H1 (cell line): ENCODE measurements at regions not wholly inside any gene's neighbourhood (a gene's known extent, or its start where the extent isn't known, plus 50 kb on each side); places are given as distances from the start of the nearest gene placed in this dataset.

ENCODE experiments used
- CTCF ChIA-PET: fragments of 300-600 bp; sonication (Branson Sonifier 250); formaldehyde crosslinking; loops from one replicate; lab custom pipeline; 2021; ENCODE audit not compliant: partially characterized antibody; lab: Charles Lee
- POLR2A ChIA-PET: fragments of 300-600 bp; sonication (Branson Sonifier 250); formaldehyde crosslinking; loops from one replicate; lab custom pipeline; 2021; ENCODE audit warnings: inconsistent platforms; ENCODE audit not compliant: partially characterized antibody; lab: Charles Lee
- DNase-seq, 2 experiments: peaks; one replicate each; pipeline versions ENCODE4 v3.0.0 to v3.0.0-alpha.2; 2010 to 2022; ENCODE audit warnings: low spot score in 2 of 2, low read depth in 1 of 2, mixed read lengths in 1 of 2
- FAIRE-seq: peaks from 2 replicates; lab custom pipeline; 2011; peaks lifted over from hg19 to GRCh38; lab: Jason Lieb, UNC
- H2AFZ ChIP-seq: 2 replicates; pipeline ENCODE4 v1.8.1; 2012; ENCODE audit warnings: low read length, inconsistent platforms
- H2AK5ac ChIP-seq: 2 replicates; pipeline ENCODE4 v1.6.1; 2013; ENCODE audit warnings: low read depth, low read length
- H2BK120ac ChIP-seq: replicated peaks from 2 replicates; pipeline ENCODE3; 2013; ENCODE audit warnings: low read depth, low read length, inconsistent platforms
- H2BK12ac ChIP-seq: 2 replicates; pipeline ENCODE4 v1.6.1; 2013; ENCODE audit warnings: low read depth, low read length
- H2BK15ac ChIP-seq: 2 replicates; pipeline ENCODE4 v1.6.1; 2013; ENCODE audit warnings: low read length
- H2BK20ac ChIP-seq: 2 replicates; pipeline ENCODE4 v1.6.1; 2013; ENCODE audit warnings: low read length
- H2BK5ac ChIP-seq: 2 replicates; pipeline ENCODE4 v1.6.1; 2013; ENCODE audit warnings: low read depth, low read length
- H3K14ac ChIP-seq: 2 replicates; pipeline ENCODE4 v1.6.1; 2013; ENCODE audit warnings: inconsistent platforms; ENCODE audit not compliant: insufficient read length
- H3K18ac ChIP-seq: 2 replicates; pipeline ENCODE4 v1.6.1; 2013; ENCODE audit warnings: low read length; ENCODE audit errors: extremely low read depth
- H3K23ac ChIP-seq: 2 replicates; pipeline ENCODE4 v1.6.1; 2013; ENCODE audit warnings: inconsistent platforms; ENCODE audit not compliant: insufficient read length
- H3K23me2 ChIP-seq: 2 replicates; pipeline ENCODE4 v1.6.1; 2013; ENCODE audit warnings: low read depth, low read length
- H3K27ac ChIP-seq: 2 replicates; pipeline ENCODE4 v1.6.1; 2011; ENCODE audit warnings: low read depth, low read length, inconsistent platforms
- H3K27me3 ChIP-seq, 4 experiments: replicated peaks in 1 of 4; 1 replicate in 1 of 4; 2 replicates in 3 of 4; pipeline versions ENCODE4 v1.6.1 to v1.8.1; 2011 to 2013; ENCODE audit warnings: low read length in 3 of 4, mild to moderate bottlenecking in 3 of 4, inconsistent platforms in 2 of 4, mixed read lengths in 2 of 4, moderate library complexity in 1 of 4; ENCODE audit not compliant: control insufficient read depth in 3 of 4, insufficient read depth in 3 of 4; ENCODE audit errors: extremely low read depth in 1 of 4
- H3K36me3 ChIP-seq, 4 experiments: 2 replicates each; pipeline versions ENCODE4 v1.6.1 to v1.8.1; 2011 to 2013; ENCODE audit warnings: mild to moderate bottlenecking in 4 of 4, low read length in 3 of 4, moderate library complexity in 2 of 4, control low read depth in 1 of 4, inconsistent platforms in 1 of 4; ENCODE audit not compliant: insufficient read depth in 4 of 4, control insufficient read depth in 2 of 4
- H3K4ac ChIP-seq: replicated peaks from 2 replicates; pipeline ENCODE3; 2013; ENCODE audit warnings: low read length, low read depth, mixed read lengths, inconsistent platforms; ENCODE audit not compliant: insufficient read length
- H3K4me1 ChIP-seq, 4 experiments: replicated peaks in 1 of 4; 1 replicate in 1 of 4; 2 replicates in 3 of 4; pipeline versions ENCODE4 v1.6.1 to v1.8.1; 2011 to 2013; ENCODE audit warnings: low read length in 3 of 4, inconsistent platforms in 2 of 4, mixed read lengths in 1 of 4; ENCODE audit not compliant: insufficient read depth in 4 of 4, control insufficient read depth in 3 of 4
- H3K4me2 ChIP-seq, 2 experiments: 2 replicates each; pipeline versions ENCODE4 v1.6.1 to v1.8.1; 2011 to 2013; ENCODE audit warnings: low read depth in 2 of 2, low read length in 2 of 2, control low read depth in 1 of 2, inconsistent platforms in 1 of 2, mild to moderate bottlenecking in 1 of 2; ENCODE audit not compliant: insufficient read depth in 1 of 2
- H3K4me3 ChIP-seq, 4 experiments: fragments of 200-600, 300-600 bp in 1 of 4; sonication (generic), shearing (Covaris generic), sonication (Bioruptor Twin) in 1 of 4; 2 replicates each; pipeline versions ENCODE4 v1.5.1 to v1.8.1; 2011 to 2016; ENCODE audit warnings: low read length in 4 of 4, low read depth in 3 of 4, control low read depth in 2 of 4, inconsistent platforms in 2 of 4, mild to moderate bottlenecking in 2 of 4, mixed read lengths in 1 of 4, moderate library complexity in 1 of 4; ENCODE audit not compliant: insufficient read depth in 2 of 4; ENCODE audit errors: extremely low read depth in 1 of 4
- H3K56ac ChIP-seq: replicated peaks from 2 replicates; pipeline ENCODE3; 2013; ENCODE audit warnings: low read depth, mild to moderate bottlenecking, mixed read lengths, low read length, inconsistent platforms; ENCODE audit not compliant: insufficient read length
- H3K79me1 ChIP-seq: 2 replicates; pipeline ENCODE4 v1.6.1; 2013; ENCODE audit warnings: low read depth, low read length, control low read depth
- H3K79me2 ChIP-seq, 2 experiments: 2 replicates each; pipeline versions ENCODE4 v1.6.1 to v1.8.1; 2012 to 2013; ENCODE audit warnings: low read length in 2 of 2, mild to moderate bottlenecking in 2 of 2, inconsistent platforms in 1 of 2; ENCODE audit not compliant: insufficient read depth in 2 of 2, control insufficient read depth in 1 of 2
- H3K9ac ChIP-seq, 4 experiments: replicated peaks in 1 of 4; 1 replicate in 1 of 4; 2 replicates in 3 of 4; pipeline versions ENCODE4 v1.6.1 to v1.8.1; 2011 to 2013; ENCODE audit warnings: low read depth in 3 of 4, low read length in 3 of 4, control low read depth in 2 of 4, mild to moderate bottlenecking in 2 of 4, moderate library complexity in 2 of 4, inconsistent platforms in 1 of 4; ENCODE audit errors: extremely low read depth in 1 of 4
- H3K9me3 ChIP-seq, 2 experiments: 2 replicates each; pipeline versions ENCODE4 v1.6.1 to v1.8.1; 2012 to 2013; ENCODE audit warnings: mild to moderate bottlenecking in 2 of 2, moderate library complexity in 2 of 2, control low read depth in 1 of 2, inconsistent platforms in 1 of 2, low read depth in 1 of 2, low read length in 1 of 2, mixed read lengths in 1 of 2; ENCODE audit not compliant: insufficient read depth in 2 of 2
- H4K20me1 ChIP-seq, 2 experiments: replicated peaks in 1 of 2; 2 replicates each; pipeline versions ENCODE3 to v1.8.1; 2011 to 2013; ENCODE audit warnings: inconsistent platforms in 2 of 2, low read length in 2 of 2, mild to moderate bottlenecking in 1 of 2; ENCODE audit not compliant: insufficient read depth in 2 of 2, control insufficient read depth in 1 of 2
- H4K5ac ChIP-seq: 2 replicates; pipeline ENCODE4 v1.6.1; 2013; ENCODE audit warnings: low read length, low read depth, mixed read lengths, inconsistent platforms; ENCODE audit not compliant: insufficient read length
- H4K8ac ChIP-seq: 2 replicates; pipeline ENCODE4 v1.8.0; 2013; ENCODE audit warnings: mild to moderate bottlenecking, moderate library complexity, low read length, inconsistent platforms; ENCODE audit not compliant: insufficient read depth; ENCODE audit errors: extremely low read depth
- H4K91ac ChIP-seq: replicated peaks from 2 replicates; pipeline ENCODE3; 2013; ENCODE audit warnings: low read length, mixed read lengths, inconsistent platforms; ENCODE audit not compliant: insufficient read length
- BCL11A ChIP-seq, 2 experiments: IDR thresholded peaks; one replicate each; pipeline ENCODE4 v1.6.1; 2011; ENCODE audit warnings: low read depth in 2 of 2, low read length in 2 of 2, mild to moderate bottlenecking in 2 of 2
- CBX5 ChIP-seq: fragments of 300-800, 300-1000 bp; sonication (generic); IDR thresholded peaks from 2 replicates; pipeline ENCODE4 v1.7.1; 2016; ENCODE audit warnings: antibody characterized with exemption, low read length, low read depth
- CBX8 ChIP-seq: fragments of 300-800, 300-1000 bp; sonication (generic); IDR thresholded peaks from 2 replicates; pipeline ENCODE4 v1.7.1; 2016; ENCODE audit warnings: low read depth, low read length, borderline replicate concordance
- CTBP2 ChIP-seq: IDR thresholded peaks from 2 replicates; pipeline ENCODE4 v1.7.0; 2011; ENCODE audit warnings: borderline replicate concordance, mild to moderate bottlenecking, moderate library complexity, mixed read lengths, low read length; ENCODE audit not compliant: insufficient read depth, insufficient read length
- MAFK ChIP-seq: IDR thresholded peaks from 2 replicates; pipeline ENCODE4 v1.6.1; 2012; ENCODE audit warnings: low read depth, mild to moderate bottlenecking, improper control_type of control experiment, low read length
- PHF8 ChIP-seq: fragments of 200-600 bp; sonication (generic); conservative IDR thresholded peaks from 2 replicates; pipeline ENCODE4 v1.7.1; 2012; ENCODE audit warnings: low read depth, mild to moderate bottlenecking, inconsistent platforms, low read length, moderate library complexity
- SUZ12 ChIP-seq: fragments of 200-600 bp; sonication (generic); IDR thresholded peaks from 2 replicates; pipeline ENCODE4 v1.6.1; 2012; ENCODE audit warnings: mild to moderate bottlenecking, inconsistent platforms, low read length, moderate library complexity, mixed read lengths
- TBP ChIP-seq: IDR thresholded peaks from 2 replicates; pipeline ENCODE4 v1.6.1; 2011; ENCODE audit warnings: low read depth, low read length, improper control_type of control experiment
- TCF12 ChIP-seq: IDR thresholded peaks from 2 replicates; pipeline ENCODE4 v1.6.1; 2011; ENCODE audit warnings: low read depth, mild to moderate bottlenecking, low read length
- WGBS, 2 experiments: shearing (Covaris generic) in 1 of 2; methylation state at CpG; one replicate each; pipeline versions ENCODE4 v1.1.6 to v1.1.7; 2013 to 2015; ENCODE audit warnings: low lambda C conversion rate in 2 of 2, mixed read lengths in 2 of 2, inconsistent platforms in 1 of 2, low coverage in 1 of 2, missing lambda C conversion rate in 1 of 2; ENCODE audit not compliant: insufficient replicate concordance in 2 of 2, insufficient coverage in 1 of 2, insufficient read length in 1 of 2; ENCODE audit errors: extremely low coverage in 1 of 2, missing lambda C conversion rate in 1 of 2; 5-methylcytosine and 5-hydroxymethylcytosine counted together
- TF ChIP-seq, protein P1 (sequence below), 3 experiments: IDR thresholded peaks; 1 replicate in 2 of 3; 2 replicates in 1 of 3; pipeline versions ENCODE4 v1.5.1 to v1.6.1; 2011; ENCODE audit warnings: low read length in 3 of 3, mild to moderate bottlenecking in 3 of 3, inconsistent platforms in 2 of 3, low read depth in 1 of 3, moderate library complexity in 1 of 3; ENCODE audit not compliant: insufficient read depth in 1 of 3; ENCODE audit errors: control extremely low read depth in 1 of 3

DNA sequence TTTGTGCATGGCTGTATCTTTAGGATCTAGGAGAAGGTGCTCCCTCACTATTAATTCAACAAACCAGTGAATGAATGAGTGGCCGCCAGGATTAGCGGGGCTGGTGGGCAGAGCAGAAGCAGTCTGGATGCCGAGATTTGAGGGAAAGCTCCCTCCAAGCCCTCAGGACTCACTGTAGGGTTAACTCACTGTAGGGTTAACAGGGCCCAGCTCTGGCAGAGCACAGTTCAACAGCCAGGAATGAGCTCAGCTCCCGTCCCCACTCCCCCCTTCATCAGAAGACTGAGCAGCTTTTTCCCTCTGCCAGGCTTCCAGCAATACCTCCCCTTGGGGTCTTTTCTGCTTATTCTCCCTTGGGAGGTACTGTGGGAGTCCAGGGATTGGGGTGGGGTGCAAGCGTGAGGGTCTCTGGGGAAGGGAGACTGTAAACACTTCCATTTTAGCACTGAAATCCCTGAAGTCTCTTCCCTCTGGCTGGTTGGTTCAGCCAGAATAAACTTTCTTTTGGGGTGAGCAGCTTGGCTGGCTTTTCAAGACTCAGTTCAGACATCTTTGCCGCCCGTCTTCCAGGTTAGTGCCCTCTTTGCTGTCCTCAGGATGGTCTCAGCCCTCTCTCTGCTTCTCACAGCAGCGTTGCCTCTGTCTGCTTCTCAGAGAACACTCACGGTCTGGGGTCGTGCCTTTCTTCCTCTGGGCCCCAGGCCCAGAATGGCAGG lies 53.7 kb upstream of the WSB1 start:
- no peaks in the 10 kb centered on the region for H3K36me3 ChIP-seq
- no peaks in the 10 kb centered on the region for H4K20me1 ChIP-seq
- no peak overlapping the region for H2BK15ac ChIP-seq
- no peak overlapping the region for H4K8ac ChIP-seq
- H3K79me1 ChIP-seq: no peaks in the 10 kb centered on the region; the same call in 1 of the 2 replicates
- H3K9ac ChIP-seq: no peak overlapping the region
- H3K18ac ChIP-seq: no peak overlapping the region
- WGBS, 2 experiments: 79% methylated on average over 10 of the region's 10 CpGs; no CpG with 5 or more reads in 1 of the 2 experiments
- no peak overlapping the region for H2AFZ ChIP-seq
- peaks cover 0 to 9% (median 2%) of the 10 kb centered on the region in 4 experiments; a peak in 3 of 7 replicates for H3K4me1 ChIP-seq
- no peak overlapping the region for H3K27ac ChIP-seq
- H2BK120ac ChIP-seq: no peak overlapping the region
- no peak overlapping the region for H4K91ac ChIP-seq
- H3K14ac ChIP-seq: no peak overlapping the region
- no peak overlapping the region for H3K4ac ChIP-seq
- H2BK20ac ChIP-seq: no peak overlapping the region
- no peak overlapping the region for H2BK12ac ChIP-seq
- FAIRE-seq (no peak), DNase-seq (no peak)
- no peak overlapping the region for H2BK5ac ChIP-seq
- H3K56ac ChIP-seq: no peak overlapping the region
- H3K9me3 ChIP-seq: no peaks in the 10 kb centered on the region
- no peaks in the 10 kb centered on the region for H3K23me2 ChIP-seq
- ChIA-PET POLR2A (interaction anchor here (3.3 kb wide), 1 partner anchor 54 kb away, joined by 15 read pairs; the partner anchor contains the start of gene WSB1), CTCF (interaction anchor here (0.6 to 2.7 kb wide), 8 partner anchors 55 to 1320 kb away, joined by 3 to 10 read pairs (median 6); no protein-coding TSS in a partner anchor)
- H2AK5ac ChIP-seq: no peak overlapping the region
- H4K5ac ChIP-seq: no peak overlapping the region
- H3K79me2 ChIP-seq: no peaks in the 10 kb centered on the region
- H3K4me2 ChIP-seq: no peak overlapping the region
- H3K4me3 ChIP-seq: no peak overlapping the region
- H3K27me3 ChIP-seq: no peaks in the 10 kb centered on the region
- no peak overlapping the region for H3K23ac ChIP-seq
- no peak for TF ChIP-seq CBX8
- TF ChIP-seq, protein P1, sequence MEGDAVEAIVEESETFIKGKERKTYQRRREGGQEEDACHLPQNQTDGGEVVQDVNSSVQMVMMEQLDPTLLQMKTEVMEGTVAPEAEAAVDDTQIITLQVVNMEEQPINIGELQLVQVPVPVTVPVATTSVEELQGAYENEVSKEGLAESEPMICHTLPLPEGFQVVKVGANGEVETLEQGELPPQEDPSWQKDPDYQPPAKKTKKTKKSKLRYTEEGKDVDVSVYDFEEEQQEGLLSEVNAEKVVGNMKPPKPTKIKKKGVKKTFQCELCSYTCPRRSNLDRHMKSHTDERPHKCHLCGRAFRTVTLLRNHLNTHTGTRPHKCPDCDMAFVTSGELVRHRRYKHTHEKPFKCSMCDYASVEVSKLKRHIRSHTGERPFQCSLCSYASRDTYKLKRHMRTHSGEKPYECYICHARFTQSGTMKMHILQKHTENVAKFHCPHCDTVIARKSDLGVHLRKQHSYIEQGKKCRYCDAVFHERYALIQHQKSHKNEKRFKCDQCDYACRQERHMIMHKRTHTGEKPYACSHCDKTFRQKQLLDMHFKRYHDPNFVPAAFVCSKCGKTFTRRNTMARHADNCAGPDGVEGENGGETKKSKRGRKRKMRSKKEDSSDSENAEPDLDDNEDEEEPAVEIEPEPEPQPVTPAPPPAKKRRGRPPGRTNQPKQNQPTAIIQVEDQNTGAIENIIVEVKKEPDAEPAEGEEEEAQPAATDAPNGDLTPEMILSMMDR (IDR thresholded peaks at IDR 0.05; ENCODE audit: control extremely low read depth in 1 of 3, insufficient read depth in 1 of 3, low read depth in 1 of 3, low read length in 3 of 3): no peak
- TF ChIP-seq PHF8: no peak
- no peak for TF ChIP-seq MAFK
- no peak for TF ChIP-seq CTBP2
- TF ChIP-seq TBP: no peak
- TF ChIP-seq TCF12: no peak
- TF ChIP-seq SUZ12: no peak
- TF ChIP-seq CBX5: no peak
- no peak for TF ChIP-seq BCL11A (IDR thresholded peaks at IDR 0.05; ENCODE audit: low read depth in 2 of 2, low read length in 2 of 2)
